OCI-LY1 (cell line): ENCODE measurements at regions not wholly inside any gene's neighbourhood (a gene's known extent, or its start where the extent isn't known, plus 50 kb on each side); places are given as distances from the start of the nearest gene placed in this dataset.

Experiments used
- H2AFZ ChIP-seq: fragments of 200-600 bp; sonication (generic), shearing (Covaris generic); 2 replicates; pipeline ENCODE4 v1.6.0; 2014; ENCODE audit warnings: antibody characterized with exemption, mild to moderate bottlenecking, low read length
- H3F3A ChIP-seq: fragments of 200-600 bp; sonication (generic), shearing (Covaris generic); 2 replicates; pipeline ENCODE4 v1.6.0; 2014; ENCODE audit warnings: mild to moderate bottlenecking, antibody characterized with exemption, low read length, moderate library complexity; ENCODE audit not compliant: insufficient read depth
- H3K27ac ChIP-seq: fragments of 200-600 bp; sonication (generic); 2 replicates; pipeline ENCODE4 v1.5.1; 2014; ENCODE audit warnings: low read length, mixed run types, mild to moderate bottlenecking, low read depth; ENCODE audit not compliant: poor library complexity, severe bottlenecking
- H3K27me3 ChIP-seq: fragments of 200-600 bp; sonication (generic); 2 replicates; pipeline ENCODE4 v1.6.0; 2014; ENCODE audit warnings: antibody characterized with exemption, mild to moderate bottlenecking, low read length, moderate library complexity; ENCODE audit not compliant: insufficient read depth
- H3K36me3 ChIP-seq: fragments of 200-600 bp; sonication (generic); 2 replicates; pipeline ENCODE4 v1.6.1; 2014; ENCODE audit warnings: mild to moderate bottlenecking, antibody characterized with exemption, low read length, moderate library complexity, mixed read lengths; ENCODE audit not compliant: insufficient read depth
- H3K4me1 ChIP-seq: fragments of 200-600 bp; sonication (generic); 2 replicates; pipeline ENCODE4 v1.5.1; 2014; ENCODE audit warnings: mild to moderate bottlenecking, low read length, moderate library complexity; ENCODE audit not compliant: insufficient read depth, severe bottlenecking
- H3K4me2 ChIP-seq: fragments of 200-600 bp; sonication (generic), shearing (Covaris generic); 2 replicates; pipeline ENCODE4 v1.6.1; 2014; ENCODE audit warnings: low read length
- H3K4me3 ChIP-seq: fragments of 200-600 bp; sonication (generic); 2 replicates; pipeline ENCODE4 v1.5.1; 2014; ENCODE audit warnings: low read length, low read depth, mild to moderate bottlenecking, mixed read lengths; ENCODE audit not compliant: poor library complexity, severe bottlenecking
- H3K79me2 ChIP-seq: fragments of 200-600 bp; shearing (Covaris generic); 2 replicates; pipeline ENCODE4 v1.6.1; 2016; ENCODE audit warnings: mixed run types, low read length, mixed read lengths; ENCODE audit not compliant: insufficient read depth
- H3K9ac ChIP-seq: fragments of 200-600 bp; sonication (generic), shearing (Covaris generic); 2 replicates; pipeline ENCODE4 v1.6.1; 2014; ENCODE audit warnings: mild to moderate bottlenecking, low read length, mixed read lengths
- H3K9me2 ChIP-seq: fragments of 200-600 bp; sonication (generic), shearing (Covaris generic); 2 replicates; pipeline ENCODE4 v1.6.1; 2014; ENCODE audit warnings: low read depth, mild to moderate bottlenecking, low read length, mixed read lengths
- H3K9me3 ChIP-seq: fragments of 200-600 bp; shearing (Covaris generic); 2 replicates; pipeline ENCODE4 v1.6.1; 2014; ENCODE audit warnings: low read length, mixed read lengths
- H4K20me1 ChIP-seq: fragments of 200-600 bp; sonication (generic), shearing (Covaris generic); 2 replicates; pipeline ENCODE4 v1.6.0; 2016; ENCODE audit warnings: mild to moderate bottlenecking, low read length; ENCODE audit not compliant: insufficient read depth
- CTCF ChIP-seq: fragments of 200-600 bp; sonication (generic), shearing (Covaris generic); IDR thresholded peaks from 2 replicates; pipeline ENCODE4 v1.5.1; 2017; ENCODE audit warnings: mild to moderate bottlenecking, antibody characterized with exemption, low read length, moderate library complexity, mixed read lengths
- EZH2 ChIP-seq: fragments of 200-600 bp; sonication (generic), shearing (Covaris generic); IDR thresholded peaks from 2 replicates; pipeline ENCODE4 v1.8.0; 2017; ENCODE audit warnings: borderline replicate concordance, mixed run types, mild to moderate bottlenecking, antibody characterized with exemption, low read length, moderate library complexity, mixed read lengths

- Histone ChIP-seq H2AFZ (no peak overlapping the region), H3K4me2 (no peak overlapping the region), H3K36me3 (no peaks in the 10 kb centered on the region), H3F3A (no peaks in the 10 kb centered on the region), H3K79me2 (no peaks in the 10 kb centered on the region), H3K27me3 (no peaks in the 10 kb centered on the region), H3K9me2 (no peaks in the 10 kb centered on the region), H4K20me1 (no peaks in the 10 kb centered on the region), H3K27ac (no peak overlapping the region), H3K9ac (no peak overlapping the region), H3K9me3 (no peaks in the 10 kb centered on the region), H3K4me3 (no peak overlapping the region), H3K4me1 (no peaks in the 10 kb centered on the region)
- TF ChIP-seq CTCF (no peak), EZH2 (no peak)
Observed at GRCh38 chr2:203629699-203630098, 76.7 kb upstream of the CD28 start.

- no peaks in the 10 kb centered on the region for H3K36me3 ChIP-seq
Observed at GRCh38 chr2:203631068-203631757, 75.2 kb upstream of the CD28 start.

GRCh38 chr2:203636588-203637470 lies 69.6 kb upstream of the CD28 start:
- Histone ChIP-seq H3K79me2 (no peaks in the 10 kb centered on the region), H3K4me2 (no peak overlapping the region), H3F3A (no peaks in the 10 kb centered on the region), H3K9me3 (no peaks in the 10 kb centered on the region), H3K27ac (no peak overlapping the region), H3K9ac (no peak overlapping the region), H3K36me3 (no peaks in the 10 kb centered on the region), H4K20me1 (no peaks in the 10 kb centered on the region), H3K27me3 (no peaks in the 10 kb centered on the region), H3K9me2 (no peaks in the 10 kb centered on the region), H3K4me3 (no peak overlapping the region), H3K4me1 (no peaks in the 10 kb centered on the region), H2AFZ (no peak overlapping the region)
- TF ChIP-seq CTCF (no peak), EZH2 (no peak)

More at GRCh38 chr2:203631068-203631757, 75.2 kb upstream of the CD28 start:
- Histone ChIP-seq H3K27ac (no peak overlapping the region), H3K79me2 (no peaks in the 10 kb centered on the region), H3K4me1 (no peaks in the 10 kb centered on the region), H3K4me2 (no peak overlapping the region), H3K9me2 (no peaks in the 10 kb centered on the region), H3K27me3 (no peaks in the 10 kb centered on the region), H3K4me3 (no peak overlapping the region), H4K20me1 (no peaks in the 10 kb centered on the region), H3K9me3 (no peaks in the 10 kb centered on the region), H3F3A (no peaks in the 10 kb centered on the region), H2AFZ (no peak overlapping the region), H3K9ac (no peak overlapping the region)
- TF ChIP-seq CTCF (no peak), EZH2 (no peak)
